GM18498 (cell line): ENCODE measurements at regions not wholly inside any gene's neighbourhood (a gene's known extent, or its start where the extent isn't known, plus 50 kb on each side); places are given as distances from the start of the nearest gene placed in this dataset.
"Not testable (repeated sequence)": the region's sequence is repeated elsewhere in the genome, so short reads cannot be mapped to it uniquely, and the experiment has no call there.

ENCODE experiments used
- ATAC-seq: cut with Tn5 transposase; IDR thresholded peaks from one replicate; pipeline ENCODE4 v1.9.1; 2021; ENCODE audit warnings: mild to moderate bottlenecking, moderate library complexity; ENCODE audit not compliant: unreplicated experiment

GRCh38 chr6:167407239-167408064 is 82.6 kb downstream of the TTLL2 start:
- ATAC-seq, result no peak

GRCh38 chr6:167408235-167408869 is 83.5 kb downstream of the TTLL2 start:
- ATAC-seq, result no peak

DNA sequence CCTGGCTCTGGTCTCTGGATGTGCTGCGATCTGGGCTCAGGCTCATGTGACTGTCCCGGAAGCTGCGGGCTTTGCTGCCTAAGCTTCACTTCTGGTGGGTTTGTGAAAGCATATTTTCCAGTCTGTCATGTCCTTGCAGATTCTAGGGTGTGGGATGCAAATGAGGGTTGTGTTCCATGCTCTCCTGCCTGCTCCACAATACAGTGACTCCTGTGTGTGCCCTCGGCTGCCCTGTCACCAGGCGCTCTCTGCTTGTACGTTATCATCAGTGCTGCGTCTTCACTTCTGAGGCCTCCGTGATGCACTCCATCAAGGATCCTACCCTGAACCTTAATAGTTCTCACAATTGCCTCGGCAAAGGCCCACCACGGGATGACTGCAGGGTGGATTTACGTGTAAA is 84.2 kb downstream of the TTLL2 start:
- no peak for ATAC-seq

DNA sequence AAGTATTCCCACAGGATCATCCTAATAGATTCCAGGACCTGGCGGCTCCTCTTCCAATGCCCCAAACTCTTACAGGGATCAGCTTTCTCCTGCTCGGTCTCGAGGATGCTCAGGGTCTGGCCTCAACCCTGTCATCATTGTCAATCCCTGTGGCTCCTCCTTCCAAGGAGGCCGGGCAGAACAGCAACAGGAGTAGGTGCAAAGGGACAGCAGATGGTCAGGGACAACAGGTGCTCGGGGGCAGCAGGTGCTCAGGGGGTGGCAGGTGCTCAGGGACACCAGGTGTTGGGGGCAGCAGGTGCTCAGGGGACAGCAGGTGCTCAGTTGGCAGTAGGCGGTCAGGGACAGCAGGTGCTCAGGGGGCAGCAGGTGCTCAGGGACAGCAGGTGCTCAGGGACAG is 84.8 kb downstream of the TTLL2 start:
- ATAC-seq, result no peak

DNA sequence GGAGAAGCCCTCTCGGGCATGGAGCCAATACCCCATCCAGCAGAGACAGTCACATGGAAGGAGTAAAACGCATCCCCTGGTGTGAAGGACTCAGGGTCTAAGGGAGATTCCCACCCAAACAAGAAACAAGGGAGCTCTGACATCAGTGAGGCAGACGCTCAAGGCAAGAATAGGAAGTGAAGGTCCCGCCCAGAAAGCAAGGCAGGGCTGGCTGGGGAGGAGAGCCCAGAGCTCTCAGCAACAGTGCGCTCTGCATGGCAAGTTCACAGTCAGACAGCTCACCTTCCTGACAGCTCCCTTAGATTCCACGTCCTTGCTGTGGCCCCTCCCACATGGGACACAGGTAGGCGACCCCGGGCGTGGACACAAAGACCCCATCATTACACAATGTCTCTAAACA is 85.6 kb downstream of the TTLL2 start:
- no peak for ATAC-seq

DNA sequence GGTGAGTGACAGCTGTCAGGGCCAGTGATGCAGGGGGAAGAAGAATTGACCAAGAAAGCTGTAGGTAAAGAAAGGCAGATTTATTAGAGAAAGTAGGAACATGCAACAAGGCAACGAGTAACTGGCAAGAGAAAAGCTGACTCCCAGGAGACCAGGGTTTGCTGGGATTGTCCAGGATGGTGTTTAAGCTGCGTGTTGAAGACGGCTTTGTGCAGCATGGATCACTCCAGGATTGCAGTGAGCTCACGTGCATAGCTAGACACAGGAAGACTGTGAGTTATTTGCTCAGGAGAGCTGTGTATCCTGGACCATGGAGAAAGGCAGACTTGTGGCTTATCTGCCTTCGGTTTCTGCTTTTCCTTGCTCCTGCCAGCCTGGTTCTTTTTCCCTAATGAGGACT is 87.6 kb downstream of the TTLL2 start:
- no peak for ATAC-seq

- ATAC-seq, result no peak
Observed at GRCh38 chr6:167415441-167415961, 90.6 kb downstream of the TTLL2 start.

DNA sequence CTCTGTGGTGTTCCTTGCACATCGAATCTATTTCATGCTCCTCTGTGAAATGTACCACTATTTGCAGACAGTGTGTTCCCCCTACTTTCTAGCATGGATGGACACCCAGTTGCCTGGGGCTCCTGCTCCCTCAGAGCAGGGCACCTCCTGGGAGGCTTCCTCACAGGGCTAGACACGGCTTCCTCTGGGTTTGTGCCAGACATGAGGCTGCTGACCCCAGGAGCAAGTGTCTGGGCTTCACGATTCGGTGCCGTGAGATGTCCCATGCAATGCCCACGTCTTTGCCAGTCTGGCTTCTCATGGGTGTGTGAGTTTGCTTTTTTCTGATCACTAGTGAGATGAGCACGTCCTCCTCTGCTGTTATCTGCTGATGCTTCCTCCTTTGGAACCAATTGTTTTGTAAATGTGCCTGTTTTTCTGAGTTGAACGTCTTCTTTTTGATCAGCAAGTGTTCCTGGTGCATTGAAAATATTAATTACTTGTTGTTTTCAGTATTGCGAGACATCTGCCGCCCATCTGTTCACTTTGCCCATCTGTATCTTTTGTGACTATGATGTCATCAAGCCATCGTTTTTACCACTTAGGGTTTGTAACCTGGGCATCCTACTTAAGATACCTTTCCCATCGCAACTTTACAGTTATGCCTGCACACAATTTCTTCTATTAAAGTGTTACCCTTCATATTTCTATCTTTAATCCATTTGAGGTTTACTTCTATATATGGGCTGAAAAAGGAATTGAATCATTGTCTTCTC is 92.0 kb downstream of the TTLL2 start:
- ATAC-seq, result no peak

- ATAC-seq, result no peak
Observed at GRCh38 chr6:167420177-167420576, 95.3 kb downstream of the TTLL2 start.

DNA sequence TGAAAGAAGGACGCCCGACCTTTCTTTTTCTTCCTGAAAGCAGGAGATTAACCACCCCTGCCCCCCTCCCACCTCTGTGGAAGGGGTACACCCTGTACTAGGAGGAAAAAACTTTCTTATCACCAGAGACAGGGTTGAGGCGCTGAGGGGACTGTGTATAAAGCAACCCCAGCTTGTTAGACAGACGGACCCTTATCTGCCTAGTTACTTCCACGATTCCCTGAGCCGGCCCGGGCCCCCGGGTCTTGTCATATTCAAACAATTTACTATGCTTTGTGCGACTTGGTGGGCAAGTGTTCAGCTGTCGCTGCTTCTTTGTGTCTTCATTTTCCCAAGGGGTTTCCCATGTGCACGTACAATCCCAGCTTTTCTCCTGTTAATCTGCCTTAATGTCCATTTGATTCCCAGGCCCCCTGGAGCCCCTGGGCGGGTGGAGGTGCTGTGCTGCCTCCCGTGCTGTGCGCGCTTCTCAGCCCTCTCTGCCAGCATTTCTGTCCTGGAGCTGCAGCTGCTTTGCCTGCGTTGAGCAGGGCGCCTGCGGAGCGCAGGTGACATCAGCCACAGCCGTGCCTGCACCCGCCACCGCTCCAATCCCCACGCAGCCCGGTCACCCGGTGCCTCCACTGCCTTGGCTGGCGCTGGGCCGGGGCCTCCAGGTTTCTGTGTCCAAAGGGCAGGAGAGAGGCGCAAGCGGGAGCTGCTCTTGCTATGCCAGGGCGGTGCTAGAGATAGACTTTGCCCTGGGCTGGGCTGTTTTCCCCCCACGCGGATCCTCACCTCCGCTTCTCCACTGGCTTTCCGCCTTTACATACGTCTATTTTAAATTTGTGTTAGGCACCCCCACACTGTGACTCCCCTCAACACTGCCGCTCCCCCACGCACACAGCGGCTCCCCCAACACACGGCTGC is 96.2 kb downstream of the TTLL2 start:
- ATAC-seq, result no peak

- not testable (repeated sequence) for ATAC-seq
Observed at GRCh38 chr6:167421944-167422343, 97.1 kb downstream of the TTLL2 start.

GRCh38 chr6:167422934-167423333 is 98.0 kb downstream of the TTLL2 start:
- ATAC-seq, result no peak

DNA sequence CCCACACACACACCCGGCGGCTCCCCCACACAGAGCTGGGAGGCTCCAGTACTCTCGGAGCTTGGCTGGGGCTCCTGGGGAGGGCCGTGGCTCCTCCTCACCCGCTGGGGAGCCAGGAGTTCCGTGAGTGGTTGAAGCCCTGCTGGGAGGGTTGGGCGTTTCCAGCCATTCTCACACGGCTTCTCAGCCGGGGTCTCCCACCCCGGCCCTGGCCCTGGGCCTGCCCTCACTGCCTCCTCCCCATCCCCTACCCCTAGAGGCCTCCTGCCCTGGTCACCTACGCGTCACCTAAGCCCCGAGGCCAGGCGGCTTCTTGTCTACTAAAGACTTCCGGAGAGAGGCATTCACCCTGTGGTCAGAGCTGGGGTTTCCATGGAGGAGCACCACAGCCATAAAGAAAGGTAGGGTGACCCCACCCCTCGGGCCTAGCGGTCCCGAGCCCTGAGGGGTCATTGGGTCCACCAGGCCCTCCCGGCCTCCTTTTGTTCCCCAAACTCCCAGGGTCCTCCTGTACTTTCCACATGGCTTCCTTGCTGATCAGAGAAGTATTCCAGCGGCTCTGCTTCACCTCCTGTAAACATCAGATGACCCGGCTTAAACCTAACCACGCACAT is 99.3 kb downstream of the TTLL2 start:
- ATAC-seq, result no peak

DNA sequence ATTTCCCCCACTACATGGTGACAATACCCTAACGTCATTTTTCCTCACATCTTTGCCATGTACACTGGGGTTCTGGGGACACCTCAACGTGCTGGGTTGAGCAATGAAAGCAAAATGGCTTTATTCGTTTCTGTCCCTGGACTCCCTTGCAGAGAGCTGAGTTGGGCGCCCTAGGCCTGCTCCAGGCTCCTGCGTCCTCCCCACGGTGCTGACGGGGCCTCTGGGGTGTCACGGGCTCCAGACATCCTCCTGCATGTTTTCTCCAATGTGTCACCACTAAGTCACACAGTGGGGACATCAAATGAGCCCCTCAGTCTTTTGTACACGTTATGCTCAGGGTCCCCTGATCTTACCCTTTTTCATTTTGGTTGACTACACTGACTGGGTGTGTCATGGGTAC is 99.8 kb downstream of the TTLL2 start:
- no peak for ATAC-seq

- no peak for ATAC-seq
Observed at GRCh38 chr6:167426084-167426483, 101.2 kb downstream of the TTLL2 start.

- ATAC-seq, result no peak
Observed at GRCh38 chr6:167426651-167427050, 101.8 kb downstream of the TTLL2 start.

DNA sequence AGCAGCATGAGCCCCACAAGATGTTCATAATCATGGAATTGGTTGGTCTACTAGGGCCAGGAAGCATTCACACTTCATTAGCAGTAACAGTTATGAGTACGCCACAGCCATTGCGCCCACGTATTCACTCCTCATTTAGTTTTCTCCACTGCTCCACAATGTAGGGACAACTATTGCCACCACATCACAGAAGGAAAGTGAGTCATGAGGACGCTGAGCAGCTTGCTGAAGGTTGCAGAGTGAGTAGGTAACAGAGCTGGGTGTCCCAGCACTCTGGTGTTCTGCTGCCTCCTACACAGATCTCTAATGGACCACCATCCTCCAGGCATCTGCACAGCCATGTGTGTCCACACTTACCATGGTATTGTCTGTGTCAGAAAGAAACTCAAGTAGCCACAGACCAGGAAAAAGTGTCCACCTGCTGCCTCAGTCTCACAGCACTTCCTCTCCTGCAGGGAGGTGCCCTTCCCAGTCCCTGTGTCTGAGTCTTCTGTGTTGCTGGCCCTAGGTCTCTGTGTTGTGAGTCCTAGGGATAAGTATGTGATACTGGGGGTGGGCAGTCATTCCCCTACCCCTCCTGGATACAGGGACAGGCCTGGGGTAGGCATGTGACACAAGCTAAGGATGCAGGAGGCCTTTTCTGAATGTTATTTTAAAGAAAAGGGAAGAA is 103.9 kb downstream of the TTLL2 start:
- ATAC-seq, result no peak

GRCh38 chr6:167429353-167429752 is 104.5 kb downstream of the TTLL2 start:
- no peak for ATAC-seq

DNA sequence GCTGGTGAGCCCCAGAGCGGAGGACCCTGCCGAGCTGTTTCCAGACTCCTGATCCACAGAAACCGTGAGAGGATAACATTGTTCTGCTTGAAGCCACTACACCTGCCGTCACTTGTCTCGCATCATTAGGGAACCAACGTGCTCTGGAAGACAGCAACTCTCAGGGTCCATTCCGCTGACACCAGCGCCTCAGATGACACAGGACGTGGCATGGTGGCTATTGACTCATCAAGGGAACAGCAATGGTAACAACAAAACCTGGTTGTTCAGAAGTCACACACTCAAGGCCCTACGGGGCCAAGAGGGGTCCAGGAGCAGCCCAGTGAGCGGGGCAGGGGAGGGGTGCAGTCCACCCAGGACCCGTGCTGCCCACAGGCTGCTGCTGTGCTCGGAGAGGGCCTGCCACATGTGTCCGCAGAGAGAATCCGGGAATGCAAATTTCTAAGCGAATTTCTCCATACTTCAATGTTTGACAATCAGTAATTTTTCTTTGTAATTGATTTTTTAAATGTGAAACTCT is 110.4 kb downstream of the TTLL2 start:
- no peak for ATAC-seq
